Uterus (tissue), 3 donors: ENCODE measurements at regions not wholly inside any gene's neighbourhood (a gene's known extent, or its start where the extent isn't known, plus 50 kb on each side); places are given as distances from the start of the nearest gene placed in this dataset.

Experiments
- DNase-seq, 2 donors: peaks; one replicate each; pipeline ENCODE4 v3.0.0-alpha.2; 2019 to 2020
- H3K27ac ChIP-seq, 2 donors: fragments of 200-600 bp; sonication (generic); 1 replicate in 1 of 2; 2 replicates in 1 of 2; pipeline ENCODE4 v1.5.1; 2016 to 2018
- H3K27me3 ChIP-seq, 2 donors: fragments of 200-600 bp; sonication (generic); one replicate each; pipeline ENCODE4 v1.5.1; 2018 to 2019; ENCODE audit warnings: control low read depth in 1 of 2
- H3K36me3 ChIP-seq, 2 donors: fragments of 200-600 bp; sonication (generic); one replicate each; pipeline ENCODE4 v1.5.1; 2019; ENCODE audit warnings: control low read depth in 1 of 2
- H3K4me1 ChIP-seq, 2 donors: fragments of 200-600 bp; sonication (generic); one replicate each; pipeline ENCODE4 v1.5.1; 2018 to 2019; ENCODE audit warnings: control low read depth in 1 of 2
- H3K4me3 ChIP-seq, 2 donors: fragments of 200-600 bp; sonication (generic); 1 replicate in 1 of 2; 2 replicates in 1 of 2; pipeline ENCODE4 v1.5.1; 2018 to 2019; ENCODE audit warnings: mild to moderate bottlenecking in 1 of 2
- H3K9me3 ChIP-seq, 2 donors: fragments of 200-600 bp; sonication (generic); one replicate each; pipeline ENCODE4 v1.5.1; 2019; ENCODE audit warnings: control low read depth in 1 of 2
- CTCF ChIP-seq, 4 experiments: fragments of 200-600 bp in 2 of 4; fragments of 450-650 bp in 2 of 4; sonication (generic) in 2 of 4; IDR thresholded peaks; one replicate each; pipeline ENCODE4 v1.5.1; 2016 to 2019; ENCODE audit warnings: antibody characterized with exemption in 4 of 4, mild to moderate bottlenecking in 2 of 4, moderate library complexity in 1 of 4
- POLR2A ChIP-seq, 2 donors: fragments of 450-650 bp; IDR thresholded peaks; one replicate each; pipeline ENCODE4 v1.6.1; 2016; ENCODE audit warnings: antibody characterized with exemption in 2 of 2, mild to moderate bottlenecking in 1 of 2, moderate library complexity in 1 of 2
- intact Hi-C: fragments of 100-400 bp; cut with DNase I; formaldehyde crosslinking; loops from one replicate; pipeline ENCODE4 v1.15.1; 2023; ENCODE audit warnings: low total_unique reads
- donor health status: DM: yes; HTN: yes; CAD: no.

- TF ChIP-seq POLR2A (IDR thresholded peaks at IDR 0.05) = no peak
- intact Hi-C loops = no loop called here
- H3K4me1 ChIP-seq = no peaks in the 10 kb centered on the region
- no peaks in the 10 kb centered on the region for H3K36me3 ChIP-seq
- no peaks in the 10 kb centered on the region for H3K27me3 ChIP-seq
- DNase-seq = no peak
- no peak overlapping the region for H3K4me3 ChIP-seq
- H3K9me3 ChIP-seq = no peaks in the 10 kb centered on the region
- H3K27ac ChIP-seq = no peak overlapping the region
Observed at GRCh38 chr22:22038178-22038880, 55.7 kb upstream of the TOP3B start.

GRCh38 chr22:22037740-22038139, 55.2 kb upstream of the TOP3B start:
- Histone ChIP-seq H3K9me3 (no peaks in the 10 kb centered on the region), H3K4me3 (no peak overlapping the region), H3K36me3 (no peaks in the 10 kb centered on the region), H3K4me1 (no peaks in the 10 kb centered on the region), H3K27me3 (no peaks in the 10 kb centered on the region), H3K27ac (no peak overlapping the region)
- DNase-seq = no peak
- TF ChIP-seq CTCF (IDR thresholded peaks at IDR 0.05) (no peak), POLR2A (IDR thresholded peaks at IDR 0.05) (no peak)
- intact Hi-C loops = no loop called here

GRCh38 chr22:22037229-22037628, 54.6 kb upstream of the TOP3B start:
- no peak for DNase-seq
- Histone ChIP-seq H3K27me3 (no peaks in the 10 kb centered on the region), H3K4me3 (no peak overlapping the region), H3K36me3 (no peaks in the 10 kb centered on the region), H3K9me3 (no peaks in the 10 kb centered on the region), H3K27ac (no peak overlapping the region), H3K4me1 (no peaks in the 10 kb centered on the region)
- intact Hi-C loops = no loop called here
- TF ChIP-seq CTCF (IDR thresholded peaks at IDR 0.05) (no peak), POLR2A (IDR thresholded peaks at IDR 0.05) (no peak)

- TF ChIP-seq CTCF (IDR thresholded peaks at IDR 0.05) (no peak), POLR2A (IDR thresholded peaks at IDR 0.05) (no peak)
- intact Hi-C loops = no loop called here
- Histone ChIP-seq H3K27me3 (no peaks in the 10 kb centered on the region), H3K9me3 (no peaks in the 10 kb centered on the region), H3K27ac (no peak overlapping the region), H3K4me3 (no peak overlapping the region), H3K4me1 (no peaks in the 10 kb centered on the region), H3K36me3 (no peaks in the 10 kb centered on the region)
- no peak for DNase-seq
Observed at GRCh38 chr22:22036588-22036987, 54.0 kb upstream of the TOP3B start.

- intact Hi-C loops = no loop called here
- no peaks in the 10 kb centered on the region for H3K9me3 ChIP-seq
- no peak for DNase-seq
- H3K4me1 ChIP-seq = no peaks in the 10 kb centered on the region
- no peak for TF ChIP-seq POLR2A (IDR thresholded peaks at IDR 0.05)
- TF ChIP-seq CTCF (IDR thresholded peaks at IDR 0.05) = no peak
- no peaks in the 10 kb centered on the region for H3K36me3 ChIP-seq
- no peaks in the 10 kb centered on the region for H3K27me3 ChIP-seq
- H3K27ac ChIP-seq = no peak overlapping the region
- no peak overlapping the region for H3K4me3 ChIP-seq
Observed at GRCh38 chr22:22035771-22036314, 53.3 kb upstream of the TOP3B start.
